Caco-2 (cell line): ENCODE measurements at regions not wholly inside any gene's neighbourhood (a gene's known extent, or its start where the extent isn't known, plus 50 kb on each side); places are given as distances from the start of the nearest gene placed in this dataset.
A peak's percentile ranks its signal among the peaks of the same experiment; 100 is the strongest.

Experiments used
- BruUV-seq: library from RNA; stranded (reverse); fragments of 400-500 nt; replicated peaks from 2 replicates; lab custom pipeline; 2021; lab: Mats Ljungman, UMichigan
- CTCF ChIA-PET: fragments of 300-600 bp; sonication (Branson Sonifier 250); formaldehyde crosslinking; loops from one replicate; lab custom pipeline; 2022; ENCODE audit warnings: antibody characterized with exemption; lab: Charles Lee
- POLR2A ChIA-PET: fragments of 300-600 bp; sonication (Branson Sonifier 250); formaldehyde crosslinking; loops from one replicate; lab custom pipeline; 2022; ENCODE audit warnings: antibody characterized with exemption; lab: Charles Lee
- DNase-seq, 2 experiments: peaks; one replicate each; pipeline versions ENCODE4 v3.0.0 to v3.0.0-alpha.2; 2020 to 2022
- H3K27me3 ChIP-seq: replicated peaks from 2 replicates; pipeline ENCODE4 v1.6.0; 2011; ENCODE audit warnings: low read length; ENCODE audit not compliant: control insufficient read depth, insufficient read depth
- H3K36me3 ChIP-seq: 2 replicates; pipeline ENCODE4 v1.5.1; 2011; ENCODE audit warnings: low read length; ENCODE audit not compliant: control insufficient read depth, insufficient read depth
- H3K4me1 ChIP-seq: fragments of 250-450 bp; sonication (Bioruptor Pico); 2 replicates; pipeline ENCODE4 v1.5.1; 2020; ENCODE audit warnings: mild to moderate bottlenecking
- H3K4me3 ChIP-seq: 2 replicates; pipeline ENCODE4 v1.5.1; 2011; ENCODE audit warnings: low read depth, mild to moderate bottlenecking, control low read depth, low read length
- H3K9me3 ChIP-seq: fragments of 250-450 bp; sonication (Bioruptor Pico); 2 replicates; pipeline ENCODE4 v1.5.1; 2020; ENCODE audit warnings: mild to moderate bottlenecking, moderate library complexity
- H3K27ac Mint-ChIP-seq: one replicate; pipeline ENCODE4 v1.8.0; 2022; ENCODE audit warnings: mixed read lengths; ENCODE audit not compliant: unreplicated experiment
- H3K27me3 Mint-ChIP-seq: one replicate; pipeline ENCODE4 v1.8.0; 2022; ENCODE audit warnings: mixed read lengths; ENCODE audit not compliant: insufficient read depth, unreplicated experiment
- H3K36me3 Mint-ChIP-seq: one replicate; pipeline ENCODE4 v1.8.0; 2022; ENCODE audit warnings: mild to moderate bottlenecking, mixed read lengths; ENCODE audit not compliant: insufficient read depth, unreplicated experiment
- H3K4me1 Mint-ChIP-seq: one replicate; pipeline ENCODE4 v1.8.0; 2022; ENCODE audit warnings: low read depth, mixed read lengths; ENCODE audit not compliant: unreplicated experiment
- H3K4me3 Mint-ChIP-seq: one replicate; pipeline ENCODE4 v1.8.0; 2022; ENCODE audit warnings: mild to moderate bottlenecking, moderate library complexity, mixed read lengths; ENCODE audit not compliant: unreplicated experiment
- H3K9me3 Mint-ChIP-seq: one replicate; pipeline ENCODE4 v1.8.0; 2022; ENCODE audit warnings: mixed read lengths; ENCODE audit not compliant: unreplicated experiment
- intact Hi-C: fragments of 100-400 bp; cut with micrococcal nuclease; formaldehyde crosslinking; loops from one replicate; pipeline ENCODE4 v1.10.0; 2022; ENCODE audit not compliant: unreplicated experiment
- TF ChIP-seq, protein P1 (sequence below), 2 experiments: fragments of 200-600 bp in 1 of 2; IDR thresholded peaks; 1 replicate in 1 of 2; 2 replicates in 1 of 2; pipeline versions ENCODE4 v1.5.1 to v1.8.0; 2011 to 2022; ENCODE audit warnings: antibody characterized with exemption in 1 of 2, control low read depth in 1 of 2, inconsistent platforms in 1 of 2, low read depth in 1 of 2, low read length in 1 of 2, mild to moderate bottlenecking in 1 of 2, moderate library complexity in 1 of 2; ENCODE audit not compliant: insufficient read depth in 1 of 2, severe bottlenecking in 1 of 2, unreplicated experiment in 1 of 2

DNA sequence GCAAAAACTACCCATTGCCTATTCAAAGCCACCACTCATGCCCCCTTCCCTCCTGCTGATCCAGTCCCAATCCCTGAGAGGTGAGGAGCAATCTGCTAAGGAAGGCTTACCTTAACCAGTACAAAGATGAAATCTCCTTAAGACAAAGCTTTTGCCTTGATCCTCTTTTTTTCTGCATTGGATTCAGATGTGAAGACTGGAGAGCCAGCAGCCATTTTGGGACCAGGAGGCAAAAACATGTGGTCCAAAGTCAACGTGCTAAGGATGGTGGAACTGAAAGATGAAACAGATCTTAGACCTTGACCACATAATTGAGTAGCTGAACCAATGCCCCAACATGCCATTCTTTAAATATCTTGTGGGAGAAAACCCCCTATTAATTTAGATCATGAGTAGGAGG, 171.4 kb downstream of the IRX5 start:
- TF ChIP-seq, protein P1, sequence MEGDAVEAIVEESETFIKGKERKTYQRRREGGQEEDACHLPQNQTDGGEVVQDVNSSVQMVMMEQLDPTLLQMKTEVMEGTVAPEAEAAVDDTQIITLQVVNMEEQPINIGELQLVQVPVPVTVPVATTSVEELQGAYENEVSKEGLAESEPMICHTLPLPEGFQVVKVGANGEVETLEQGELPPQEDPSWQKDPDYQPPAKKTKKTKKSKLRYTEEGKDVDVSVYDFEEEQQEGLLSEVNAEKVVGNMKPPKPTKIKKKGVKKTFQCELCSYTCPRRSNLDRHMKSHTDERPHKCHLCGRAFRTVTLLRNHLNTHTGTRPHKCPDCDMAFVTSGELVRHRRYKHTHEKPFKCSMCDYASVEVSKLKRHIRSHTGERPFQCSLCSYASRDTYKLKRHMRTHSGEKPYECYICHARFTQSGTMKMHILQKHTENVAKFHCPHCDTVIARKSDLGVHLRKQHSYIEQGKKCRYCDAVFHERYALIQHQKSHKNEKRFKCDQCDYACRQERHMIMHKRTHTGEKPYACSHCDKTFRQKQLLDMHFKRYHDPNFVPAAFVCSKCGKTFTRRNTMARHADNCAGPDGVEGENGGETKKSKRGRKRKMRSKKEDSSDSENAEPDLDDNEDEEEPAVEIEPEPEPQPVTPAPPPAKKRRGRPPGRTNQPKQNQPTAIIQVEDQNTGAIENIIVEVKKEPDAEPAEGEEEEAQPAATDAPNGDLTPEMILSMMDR (IDR thresholded peaks at IDR 0.05; ENCODE audit: insufficient read depth in 1 of 2, low read depth in 1 of 2, low read length in 1 of 2, severe bottlenecking in 1 of 2, unreplicated experiment in 1 of 2), result no peak
- no TSS peak for BruUV-seq
- Histone ChIP-seq H3K4me1 (peaks cover 9% of the 10 kb centered on the region), H3K4me3 (no peak overlapping the region), H3K27me3 (no peaks in the 10 kb centered on the region), H3K36me3 (no peaks in the 10 kb centered on the region), H3K9me3 (peaks cover 22% of the 10 kb centered on the region)
- intact Hi-C loops, result no loop called here
- ChIA-PET CTCF (no interaction called here), POLR2A (no interaction called here)
- Mint-ChIP-seq H3K4me3 (no peak overlapping the region), H3K4me1 (peaks cover 8% of the 10 kb centered on the region), H3K9me3 (peaks cover 29% of the 10 kb centered on the region), H3K27ac (no peak overlapping the region), H3K36me3 (no peaks in the 10 kb centered on the region), H3K27me3 (no peaks in the 10 kb centered on the region)
- DNase-seq, result no peak

DNA sequence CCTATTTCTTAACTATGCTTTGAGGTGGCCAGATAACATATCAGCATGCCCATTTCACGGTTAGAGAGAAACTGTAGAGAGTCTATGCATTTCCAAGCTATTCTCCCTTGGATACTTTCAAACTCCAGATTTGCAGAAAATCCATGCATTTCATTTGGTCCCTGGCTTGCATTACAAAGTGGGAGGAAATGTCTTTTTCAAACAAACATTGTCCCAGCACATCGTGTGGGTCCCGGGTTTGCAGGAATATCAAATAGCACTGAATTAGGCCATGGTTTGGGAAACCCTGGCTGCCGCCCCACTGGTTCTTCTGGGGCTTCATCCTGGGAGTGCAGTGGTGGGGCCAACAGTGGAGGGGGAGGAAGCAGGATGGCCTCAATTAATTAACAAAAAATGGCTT, 171.9 kb downstream of the IRX5 start:
- DNase-seq, result no peak
- no TSS peak for BruUV-seq
- POLR2A ChIA-PET, result no interaction called here
- H3K9me3 ChIP-seq, result peaks cover 22% of the 10 kb centered on the region
- H3K4me1 Mint-ChIP-seq, result peaks cover 13% of the 10 kb centered on the region
- intact Hi-C loops, result no loop called here
- no peaks in the 10 kb centered on the region for H3K27me3 ChIP-seq
- CTCF ChIA-PET, result no interaction called here
- H3K36me3 ChIP-seq, result no peaks in the 10 kb centered on the region
- H3K9me3 Mint-ChIP-seq, result peaks cover 32% of the 10 kb centered on the region
- H3K4me1 ChIP-seq, result peaks cover 13% of the 10 kb centered on the region
- H3K4me3 ChIP-seq, result no peak overlapping the region
- TF ChIP-seq, protein P1 (IDR thresholded peaks at IDR 0.05; ENCODE audit: insufficient read depth in 1 of 2, low read depth in 1 of 2, low read length in 1 of 2, severe bottlenecking in 1 of 2, unreplicated experiment in 1 of 2), result no peak
- no peak overlapping the region for H3K27ac Mint-ChIP-seq
- no peak overlapping the region for H3K4me3 Mint-ChIP-seq
- H3K27me3 Mint-ChIP-seq, result no peaks in the 10 kb centered on the region
- no peaks in the 10 kb centered on the region for H3K36me3 Mint-ChIP-seq

DNA sequence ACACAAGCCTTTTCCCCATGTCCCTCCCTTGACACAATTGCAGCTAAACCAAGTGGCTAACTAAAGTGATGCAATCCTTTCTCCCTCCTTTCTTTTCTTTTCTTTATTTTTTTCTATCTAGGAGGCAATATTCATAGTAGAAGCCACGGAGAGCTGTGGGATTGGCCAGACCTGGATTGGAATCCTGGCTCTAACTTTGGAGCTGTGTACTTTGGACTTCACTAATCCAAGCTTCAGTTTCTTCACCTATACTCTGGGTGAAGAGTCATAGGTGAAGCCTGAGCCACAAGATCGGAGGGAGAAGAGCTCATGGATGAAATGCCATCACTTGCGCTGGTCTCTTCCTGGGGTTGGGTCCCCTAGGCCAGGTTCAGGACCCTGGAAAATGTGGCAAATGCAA, 177.2 kb downstream of the IRX5 start:
- no TSS peak for BruUV-seq
- no peaks in the 10 kb centered on the region for H3K27me3 Mint-ChIP-seq

More for the DNA sequence above, 177.2 kb downstream of the IRX5 start:
- peaks cover 35% of the 10 kb centered on the region for H3K4me1 ChIP-seq
- Mint-ChIP-seq H3K4me3 (peak overlapping the region; percentile 39), H3K4me1 (peaks cover 28% of the 10 kb centered on the region), H3K36me3 (no peaks in the 10 kb centered on the region), H3K9me3 (peaks cover 32% of the 10 kb centered on the region), H3K27ac (peak overlapping the region; percentile 72)
- TF ChIP-seq, protein P1 (IDR thresholded peaks at IDR 0.05; ENCODE audit: insufficient read depth in 1 of 2, low read depth in 1 of 2, low read length in 1 of 2, severe bottlenecking in 1 of 2, unreplicated experiment in 1 of 2), result no peak
- H3K36me3 ChIP-seq, result no peaks in the 10 kb centered on the region
- DNase-seq, result peak; percentile 69 to 76
- no peak overlapping the region for H3K4me3 ChIP-seq
- ChIA-PET CTCF (interaction anchor here (0.7 to 1.3 kb wide), 5 partner anchors 13 to 177 kb away, joined by 3 to 6 read pairs (median 4); partner anchors contain the start of gene IRX5), POLR2A (interaction anchor here (0.7 to 1.1 kb wide), 2 partner anchors 30 to 177 kb away, joined by 3 read pairs; partner anchors contain the start of gene IRX5)
- H3K27me3 ChIP-seq, result no peaks in the 10 kb centered on the region
- intact Hi-C loops, result loop anchor here (5.0 kb wide), 3 partner anchors 36 to 181 kb away; no protein-coding TSS in a partner anchor
- H3K9me3 ChIP-seq, result peaks cover 10% of the 10 kb centered on the region
